ENCODE measurements at regions not wholly inside any gene's neighbourhood (a gene's known extent, or its start where the extent isn't known, plus 50 kb on each side); places are given as distances from the start of the nearest gene placed in this dataset.

- ATAC-seq (replicated peaks in 1 of 4) = no peak
Measured at GRCh38 chr9:38180656-38181055, 111.6 kb upstream of the SHB start.

GRCh38 chr9:38179965-38180364, 110.9 kb upstream of the SHB start:
- CTCF ChIA-PET = no interaction called here
- Histone ChIP-seq H3K27ac (ENCODE audit: low read length) (no peak overlapping the region), H3K9me3 (no peaks in the 10 kb centered on the region), H3K4me3 (ENCODE audit: control insufficient read depth in 1 of 2, extremely low read depth in 1 of 2, low read length in 1 of 2) (no peak overlapping the region), H3K36me3 (ENCODE audit: control insufficient read depth in 2 of 2, extremely low read depth in 1 of 2, insufficient read depth in 1 of 2, low read length in 1 of 2) (no peaks in the 10 kb centered on the region), H3K4me1 (ENCODE audit: control insufficient read depth in 1 of 2, extremely low read depth in 1 of 2, insufficient read depth in 2 of 2, low read length in 2 of 2) (peaks cover 5 to 6% of the 10 kb centered on the region in 2 experiments), H3K27me3 (replicated peaks in 1 of 2; ENCODE audit: control insufficient read depth in 2 of 2, extremely low read depth in 1 of 2, insufficient read depth in 2 of 2, low read length in 1 of 2) (peaks cover 0 to 14% of the 10 kb centered on the region in 2 experiments)
- Mint-ChIP-seq H3K36me3 (no peaks in the 10 kb centered on the region), H3K4me1 (peaks cover 6 to 9% (median 7%) of the 10 kb centered on the region in 3 donors), H3K27me3 (peaks cover 4 to 6% of the 10 kb centered on the region in 2 donors), H3K4me3 (no peak overlapping the region), H3K27ac (no peak overlapping the region), H3K9me3 (no peaks in the 10 kb centered on the region)
- no CpG with 5 or more reads among the region's 3 CpGs for WGBS (ENCODE audit: insufficient coverage)
- no peak for ATAC-seq (replicated peaks in 1 of 4)
- DNase-seq = no peak
- POLR2A ChIA-PET = no interaction called here

More at GRCh38 chr9:38180656-38181055, 111.6 kb upstream of the SHB start:
- Histone ChIP-seq H3K4me3 (ENCODE audit: control insufficient read depth in 1 of 2, extremely low read depth in 1 of 2, low read length in 1 of 2) (no peak overlapping the region), H3K27ac (ENCODE audit: low read length) (no peak overlapping the region), H3K9me3 (no peaks in the 10 kb centered on the region), H3K27me3 (replicated peaks in 1 of 2; ENCODE audit: control insufficient read depth in 2 of 2, extremely low read depth in 1 of 2, insufficient read depth in 2 of 2, low read length in 1 of 2) (peaks cover 0 to 14% of the 10 kb centered on the region in 2 experiments), H3K36me3 (ENCODE audit: control insufficient read depth in 2 of 2, extremely low read depth in 1 of 2, insufficient read depth in 1 of 2, low read length in 1 of 2) (no peaks in the 10 kb centered on the region), H3K4me1 (ENCODE audit: control insufficient read depth in 1 of 2, extremely low read depth in 1 of 2, insufficient read depth in 2 of 2, low read length in 2 of 2) (peaks cover 5 to 6% of the 10 kb centered on the region in 2 experiments)
- ChIA-PET CTCF (no interaction called here), POLR2A (no interaction called here)
- DNase-seq = no peak
- WGBS (ENCODE audit: insufficient coverage) = no CpG with 5 or more reads among the region's 3 CpGs
- no peaks in the 10 kb centered on the region for H3K36me3 Mint-ChIP-seq
- H3K4me1 Mint-ChIP-seq = peaks cover 6 to 9% (median 7%) of the 10 kb centered on the region in 3 donors
- peaks cover 4 to 6% of the 10 kb centered on the region in 2 donors for H3K27me3 Mint-ChIP-seq
- no peak overlapping the region for H3K4me3 Mint-ChIP-seq
- no peak overlapping the region for H3K27ac Mint-ChIP-seq
- H3K9me3 Mint-ChIP-seq = no peaks in the 10 kb centered on the region

- peaks cover 6 to 9% (median 7%) of the 10 kb centered on the region in 3 donors for H3K4me1 Mint-ChIP-seq
- no CpG with 5 or more reads among the region's 1 CpG for WGBS (ENCODE audit: insufficient coverage)
- no peak for ATAC-seq (replicated peaks in 1 of 4)
- H3K4me3 ChIP-seq (ENCODE audit: control insufficient read depth in 1 of 2, extremely low read depth in 1 of 2, low read length in 1 of 2) = no peak overlapping the region
- H3K36me3 Mint-ChIP-seq = no peaks in the 10 kb centered on the region
- no peak overlapping the region for H3K4me3 Mint-ChIP-seq
- peaks cover 5 to 6% of the 10 kb centered on the region in 2 experiments for H3K4me1 ChIP-seq (ENCODE audit: control insufficient read depth in 1 of 2, extremely low read depth in 1 of 2, insufficient read depth in 2 of 2, low read length in 2 of 2)
- no peaks in the 10 kb centered on the region for H3K36me3 ChIP-seq (ENCODE audit: control insufficient read depth in 2 of 2, extremely low read depth in 1 of 2, insufficient read depth in 1 of 2, low read length in 1 of 2)
- H3K27ac ChIP-seq (ENCODE audit: low read length) = no peak overlapping the region
- H3K27ac Mint-ChIP-seq = no peak overlapping the region
- no peaks in the 10 kb centered on the region for H3K9me3 Mint-ChIP-seq
- ChIA-PET POLR2A (no interaction called here), CTCF (interaction anchor here in 1 of 2 donors (0.6 kb wide), 1 partner anchor 248 kb away, joined by 7 read pairs; no protein-coding TSS in a partner anchor)
- H3K9me3 ChIP-seq = no peaks in the 10 kb centered on the region
- DNase-seq = no peak
- H3K27me3 Mint-ChIP-seq = peaks cover 8 to 12% of the 10 kb centered on the region in 2 donors
- peaks cover 0 to 14% of the 10 kb centered on the region in 2 experiments for H3K27me3 ChIP-seq (replicated peaks in 1 of 2; ENCODE audit: control insufficient read depth in 2 of 2, extremely low read depth in 1 of 2, insufficient read depth in 2 of 2, low read length in 1 of 2)
Measured at GRCh38 chr9:38178237-38178636, 109.2 kb upstream of the SHB start.

- CTCF ChIA-PET = no interaction called here
- POLR2A ChIA-PET = no interaction called here
- H3K27me3 ChIP-seq (replicated peaks in 1 of 2; ENCODE audit: control insufficient read depth in 2 of 2, extremely low read depth in 1 of 2, insufficient read depth in 2 of 2, low read length in 1 of 2) = peaks cover 0 to 17% of the 10 kb centered on the region in 2 experiments
- H3K9me3 Mint-ChIP-seq = no peaks in the 10 kb centered on the region
- no peak overlapping the region for H3K4me3 ChIP-seq (ENCODE audit: control insufficient read depth in 1 of 2, extremely low read depth in 1 of 2, low read length in 1 of 2)
- DNase-seq (no peak), ATAC-seq (replicated peaks in 1 of 4) (no peak)
- H3K36me3 Mint-ChIP-seq = no peaks in the 10 kb centered on the region
- no peaks in the 10 kb centered on the region for H3K36me3 ChIP-seq (ENCODE audit: control insufficient read depth in 2 of 2, extremely low read depth in 1 of 2, insufficient read depth in 1 of 2, low read length in 1 of 2)
- no peak overlapping the region for H3K4me3 Mint-ChIP-seq
- peaks cover 6 to 9% (median 7%) of the 10 kb centered on the region in 3 donors for H3K4me1 Mint-ChIP-seq
- peaks cover 6 to 13% of the 10 kb centered on the region in 2 donors for H3K27me3 Mint-ChIP-seq
- peaks cover 5 to 6% of the 10 kb centered on the region in 2 experiments for H3K4me1 ChIP-seq (ENCODE audit: control insufficient read depth in 1 of 2, extremely low read depth in 1 of 2, insufficient read depth in 2 of 2, low read length in 2 of 2)
- WGBS (ENCODE audit: insufficient coverage) = 85% methylated on average over 3 of the region's 4 CpGs
- H3K27ac Mint-ChIP-seq = no peak overlapping the region
- H3K27ac ChIP-seq (ENCODE audit: low read length) = no peak overlapping the region
- H3K9me3 ChIP-seq = no peaks in the 10 kb centered on the region
Measured at GRCh38 chr9:38177680-38178079, 108.7 kb upstream of the SHB start.

GRCh38 chr9:38176251-38176650, 107.2 kb upstream of the SHB start:
- H3K27ac ChIP-seq (ENCODE audit: low read length) = no peak overlapping the region
- Mint-ChIP-seq H3K36me3 (no peaks in the 10 kb centered on the region), H3K9me3 (peaks cover 7 to 8% (median 8%) of the 10 kb centered on the region in 3 donors), H3K4me1 (peaks cover 6 to 9% (median 7%) of the 10 kb centered on the region in 3 donors), H3K27me3 (peaks cover 6 to 13% of the 10 kb centered on the region in 2 donors), H3K27ac (no peak overlapping the region), H3K4me3 (no peak overlapping the region)
- WGBS (ENCODE audit: insufficient coverage) = no CpG with 5 or more reads among the region's 1 CpG
- H3K36me3 ChIP-seq (ENCODE audit: control insufficient read depth in 2 of 2, extremely low read depth in 1 of 2, insufficient read depth in 1 of 2, low read length in 1 of 2) = no peaks in the 10 kb centered on the region
- peaks cover 5 to 6% of the 10 kb centered on the region in 2 experiments for H3K4me1 ChIP-seq (ENCODE audit: control insufficient read depth in 1 of 2, extremely low read depth in 1 of 2, insufficient read depth in 2 of 2, low read length in 2 of 2)
- ChIA-PET CTCF (no interaction called here), POLR2A (no interaction called here)
- H3K4me3 ChIP-seq (ENCODE audit: control insufficient read depth in 1 of 2, extremely low read depth in 1 of 2, low read length in 1 of 2) = no peak overlapping the region
- no peaks in the 10 kb centered on the region for H3K9me3 ChIP-seq
- no peak for ATAC-seq (replicated peaks in 1 of 4)
- no peak for DNase-seq
- peaks cover 0 to 17% of the 10 kb centered on the region in 2 experiments for H3K27me3 ChIP-seq (replicated peaks in 1 of 2; ENCODE audit: control insufficient read depth in 2 of 2, extremely low read depth in 1 of 2, insufficient read depth in 2 of 2, low read length in 1 of 2)

GRCh38 chr9:38175423-38175822, 106.4 kb upstream of the SHB start:
- CTCF ChIA-PET = no interaction called here
- peaks cover 9 to 15% (median 13%) of the 10 kb centered on the region in 3 donors for H3K9me3 Mint-ChIP-seq
- no peak overlapping the region for H3K27ac Mint-ChIP-seq
- POLR2A ChIA-PET = no interaction called here
- peaks cover 0 to 14% of the 10 kb centered on the region in 2 experiments for H3K27me3 ChIP-seq (replicated peaks in 1 of 2; ENCODE audit: control insufficient read depth in 2 of 2, extremely low read depth in 1 of 2, insufficient read depth in 2 of 2, low read length in 1 of 2)
- H3K27me3 Mint-ChIP-seq = peaks cover 6 to 13% of the 10 kb centered on the region in 2 donors
- H3K4me1 ChIP-seq (ENCODE audit: control insufficient read depth in 1 of 2, extremely low read depth in 1 of 2, insufficient read depth in 2 of 2, low read length in 2 of 2) = peaks cover 5 to 6% of the 10 kb centered on the region in 2 experiments
- no peak overlapping the region for H3K4me3 ChIP-seq (ENCODE audit: control insufficient read depth in 1 of 2, extremely low read depth in 1 of 2, low read length in 1 of 2)
- H3K4me3 Mint-ChIP-seq = no peak overlapping the region
- no peaks in the 10 kb centered on the region for H3K9me3 ChIP-seq
- no peak overlapping the region for H3K27ac ChIP-seq (ENCODE audit: low read length)
- DNase-seq = no peak
- no peak for ATAC-seq (replicated peaks in 1 of 4)
- no peaks in the 10 kb centered on the region for H3K36me3 Mint-ChIP-seq
- no CpG with 5 or more reads among the region's 3 CpGs for WGBS (ENCODE audit: insufficient coverage)
- H3K36me3 ChIP-seq (ENCODE audit: control insufficient read depth in 2 of 2, extremely low read depth in 1 of 2, insufficient read depth in 1 of 2, low read length in 1 of 2) = no peaks in the 10 kb centered on the region
- peaks cover 6 to 9% (median 7%) of the 10 kb centered on the region in 3 donors for H3K4me1 Mint-ChIP-seq

GRCh38 chr9:38172586-38172985, 103.6 kb upstream of the SHB start:
- no peak overlapping the region for H3K4me3 ChIP-seq (ENCODE audit: control insufficient read depth in 1 of 2, extremely low read depth in 1 of 2, low read length in 1 of 2)
- H3K36me3 Mint-ChIP-seq = no peaks in the 10 kb centered on the region
- no peaks in the 10 kb centered on the region for H3K36me3 ChIP-seq (ENCODE audit: control insufficient read depth in 2 of 2, extremely low read depth in 1 of 2, insufficient read depth in 1 of 2, low read length in 1 of 2)
- no peak overlapping the region for H3K27ac ChIP-seq (ENCODE audit: low read length)
- no peaks in the 10 kb centered on the region for H3K9me3 ChIP-seq
- ChIA-PET CTCF (no interaction called here), POLR2A (no interaction called here)
- no peak overlapping the region for H3K4me3 Mint-ChIP-seq
- DNase-seq = no peak
- peaks cover 0 to 1% of the 10 kb centered on the region in 2 experiments for H3K4me1 ChIP-seq (ENCODE audit: control insufficient read depth in 1 of 2, extremely low read depth in 1 of 2, insufficient read depth in 2 of 2, low read length in 2 of 2)
- H3K27me3 Mint-ChIP-seq = peaks cover 11 to 13% of the 10 kb centered on the region in 2 donors
- H3K27me3 ChIP-seq (replicated peaks in 1 of 2; ENCODE audit: control insufficient read depth in 2 of 2, extremely low read depth in 1 of 2, insufficient read depth in 2 of 2, low read length in 1 of 2) = peaks cover 0 to 7% of the 10 kb centered on the region in 2 experiments
- no peak for ATAC-seq (replicated peaks in 1 of 4)
- peaks cover 0 to 1% (median 1%) of the 10 kb centered on the region in 3 donors for H3K4me1 Mint-ChIP-seq
- H3K27ac Mint-ChIP-seq = no peak overlapping the region
- WGBS (ENCODE audit: insufficient coverage) = 55% methylated on average over 3 of the region's 4 CpGs
- peaks cover 16 to 22% (median 20%) of the 10 kb centered on the region in 3 donors for H3K9me3 Mint-ChIP-seq

Measured in T-cell (primary cell).